22Rv1 (cell line): ENCODE measurements at regions not wholly inside any gene's neighbourhood (a gene's known extent, or its start where the extent isn't known, plus 50 kb on each side); places are given as distances from the start of the nearest gene placed in this dataset.

Source experiments
- ZFX ChIP-seq: fragments of 450-650 bp; IDR thresholded peaks from 2 replicates; pipeline ENCODE4 v1.6.1; 2017; ENCODE audit warnings: antibody characterized with exemption, borderline replicate concordance
- TF ChIP-seq, protein P1 (sequence below): fragments of 450-650 bp; IDR thresholded peaks from 2 replicates; pipeline ENCODE4 v1.5.1; 2017; ENCODE audit warnings: mild to moderate bottlenecking

DNA sequence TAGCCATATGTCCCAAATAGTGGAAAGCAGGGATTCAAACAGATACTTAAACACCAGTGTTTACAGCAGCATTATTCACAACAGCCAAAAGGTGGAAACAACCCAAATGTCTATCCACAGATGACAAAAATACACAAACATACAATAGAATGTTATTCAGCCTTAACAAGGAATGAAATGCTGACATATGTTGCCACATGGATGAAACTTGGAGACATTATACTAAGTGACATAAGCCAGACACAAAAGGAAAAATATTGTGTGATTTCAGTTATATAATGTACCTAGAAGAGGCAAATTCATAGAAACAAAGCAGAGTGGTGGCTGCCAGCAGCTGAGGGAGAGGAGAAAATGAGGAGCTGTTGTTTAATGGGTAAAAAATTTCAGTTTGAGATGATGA lies 533.9 kb upstream of the FZD8 start:
- TF ChIP-seq ZFX, result no peak
- TF ChIP-seq, protein P1, sequence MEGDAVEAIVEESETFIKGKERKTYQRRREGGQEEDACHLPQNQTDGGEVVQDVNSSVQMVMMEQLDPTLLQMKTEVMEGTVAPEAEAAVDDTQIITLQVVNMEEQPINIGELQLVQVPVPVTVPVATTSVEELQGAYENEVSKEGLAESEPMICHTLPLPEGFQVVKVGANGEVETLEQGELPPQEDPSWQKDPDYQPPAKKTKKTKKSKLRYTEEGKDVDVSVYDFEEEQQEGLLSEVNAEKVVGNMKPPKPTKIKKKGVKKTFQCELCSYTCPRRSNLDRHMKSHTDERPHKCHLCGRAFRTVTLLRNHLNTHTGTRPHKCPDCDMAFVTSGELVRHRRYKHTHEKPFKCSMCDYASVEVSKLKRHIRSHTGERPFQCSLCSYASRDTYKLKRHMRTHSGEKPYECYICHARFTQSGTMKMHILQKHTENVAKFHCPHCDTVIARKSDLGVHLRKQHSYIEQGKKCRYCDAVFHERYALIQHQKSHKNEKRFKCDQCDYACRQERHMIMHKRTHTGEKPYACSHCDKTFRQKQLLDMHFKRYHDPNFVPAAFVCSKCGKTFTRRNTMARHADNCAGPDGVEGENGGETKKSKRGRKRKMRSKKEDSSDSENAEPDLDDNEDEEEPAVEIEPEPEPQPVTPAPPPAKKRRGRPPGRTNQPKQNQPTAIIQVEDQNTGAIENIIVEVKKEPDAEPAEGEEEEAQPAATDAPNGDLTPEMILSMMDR, result no peak
